ENCODE measurements at regions not wholly inside any gene's neighbourhood (a gene's known extent, or its start where the extent isn't known, plus 50 kb on each side); places are given as distances from the start of the nearest gene placed in this dataset.

DNA sequence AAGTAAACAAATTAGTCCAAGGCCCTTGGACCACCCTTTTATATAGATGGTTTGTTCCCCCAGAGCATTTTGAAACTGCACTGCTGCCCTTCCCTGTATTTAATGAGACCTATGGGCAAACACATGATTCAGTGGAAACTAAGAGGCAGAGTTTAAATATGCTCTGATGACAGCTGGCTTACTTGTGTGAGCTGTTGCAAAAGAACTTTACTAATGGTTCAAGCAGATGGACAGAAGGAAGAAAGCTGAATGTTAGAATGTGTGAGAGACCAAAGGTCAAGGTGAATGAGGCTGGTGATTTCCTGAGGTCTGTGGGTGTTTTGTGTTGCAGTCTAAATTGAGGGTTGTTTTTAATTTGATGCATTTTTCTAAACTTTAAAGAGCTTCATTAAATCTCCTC lies 123.0 kb upstream of the CEP162 start:
- TF ChIP-seq POLR2A (IDR thresholded peaks at IDR 0.05) = no peak
- TF ChIP-seq, protein P1, sequence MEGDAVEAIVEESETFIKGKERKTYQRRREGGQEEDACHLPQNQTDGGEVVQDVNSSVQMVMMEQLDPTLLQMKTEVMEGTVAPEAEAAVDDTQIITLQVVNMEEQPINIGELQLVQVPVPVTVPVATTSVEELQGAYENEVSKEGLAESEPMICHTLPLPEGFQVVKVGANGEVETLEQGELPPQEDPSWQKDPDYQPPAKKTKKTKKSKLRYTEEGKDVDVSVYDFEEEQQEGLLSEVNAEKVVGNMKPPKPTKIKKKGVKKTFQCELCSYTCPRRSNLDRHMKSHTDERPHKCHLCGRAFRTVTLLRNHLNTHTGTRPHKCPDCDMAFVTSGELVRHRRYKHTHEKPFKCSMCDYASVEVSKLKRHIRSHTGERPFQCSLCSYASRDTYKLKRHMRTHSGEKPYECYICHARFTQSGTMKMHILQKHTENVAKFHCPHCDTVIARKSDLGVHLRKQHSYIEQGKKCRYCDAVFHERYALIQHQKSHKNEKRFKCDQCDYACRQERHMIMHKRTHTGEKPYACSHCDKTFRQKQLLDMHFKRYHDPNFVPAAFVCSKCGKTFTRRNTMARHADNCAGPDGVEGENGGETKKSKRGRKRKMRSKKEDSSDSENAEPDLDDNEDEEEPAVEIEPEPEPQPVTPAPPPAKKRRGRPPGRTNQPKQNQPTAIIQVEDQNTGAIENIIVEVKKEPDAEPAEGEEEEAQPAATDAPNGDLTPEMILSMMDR (IDR thresholded peaks at IDR 0.05) = no peak

Data from body of pancreas (tissue), 4 donors.